GM18870 (cell line): ENCODE measurements at regions not wholly inside any gene's neighbourhood (a gene's known extent, or its start where the extent isn't known, plus 50 kb on each side); places are given as distances from the start of the nearest gene placed in this dataset.
"Not testable (repeated sequence)": the region's sequence is repeated elsewhere in the genome, so short reads cannot be mapped to it uniquely, and the experiment has no call there.

Experiments
- ATAC-seq: cut with Tn5 transposase; IDR thresholded peaks from one replicate; pipeline ENCODE4 v1.9.1; 2021; ENCODE audit warnings: moderate library complexity; ENCODE audit not compliant: unreplicated experiment

DNA sequence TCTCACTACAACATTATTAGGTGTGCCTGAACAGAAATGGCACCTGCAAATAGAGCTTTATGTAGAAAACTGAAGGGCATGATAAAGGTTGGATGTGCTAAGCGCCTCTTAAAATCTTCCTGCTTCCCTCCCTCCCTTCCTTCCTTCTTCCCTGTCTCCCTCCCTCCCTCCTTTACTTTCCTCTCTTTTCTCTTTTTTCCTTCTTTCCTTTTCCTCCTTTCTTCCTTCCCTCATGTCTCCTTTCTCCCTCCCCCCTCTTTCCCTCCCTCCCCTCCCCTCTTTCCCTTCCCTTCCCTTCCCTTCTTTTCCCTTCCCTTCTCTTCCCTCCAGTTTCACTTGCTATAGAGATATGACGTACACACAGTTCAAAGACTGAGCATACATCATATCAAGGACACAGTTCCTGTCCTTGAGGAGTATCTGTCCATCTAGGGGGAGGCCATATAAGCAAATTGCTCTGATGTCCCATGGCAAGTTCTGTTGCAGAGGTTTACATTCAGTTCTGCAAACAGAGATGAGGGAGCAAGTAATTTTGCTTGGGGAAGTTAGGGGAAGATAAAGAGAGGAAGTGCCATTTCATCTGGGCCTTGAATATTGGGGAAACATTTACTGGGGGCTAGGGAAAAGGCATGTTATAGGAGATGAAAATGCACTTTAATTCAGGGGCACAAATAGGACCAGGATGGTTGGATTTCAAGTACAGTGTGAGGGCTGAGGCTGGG is 79.0 kb upstream of the EEF1E1 start:
- no peak for ATAC-seq

DNA sequence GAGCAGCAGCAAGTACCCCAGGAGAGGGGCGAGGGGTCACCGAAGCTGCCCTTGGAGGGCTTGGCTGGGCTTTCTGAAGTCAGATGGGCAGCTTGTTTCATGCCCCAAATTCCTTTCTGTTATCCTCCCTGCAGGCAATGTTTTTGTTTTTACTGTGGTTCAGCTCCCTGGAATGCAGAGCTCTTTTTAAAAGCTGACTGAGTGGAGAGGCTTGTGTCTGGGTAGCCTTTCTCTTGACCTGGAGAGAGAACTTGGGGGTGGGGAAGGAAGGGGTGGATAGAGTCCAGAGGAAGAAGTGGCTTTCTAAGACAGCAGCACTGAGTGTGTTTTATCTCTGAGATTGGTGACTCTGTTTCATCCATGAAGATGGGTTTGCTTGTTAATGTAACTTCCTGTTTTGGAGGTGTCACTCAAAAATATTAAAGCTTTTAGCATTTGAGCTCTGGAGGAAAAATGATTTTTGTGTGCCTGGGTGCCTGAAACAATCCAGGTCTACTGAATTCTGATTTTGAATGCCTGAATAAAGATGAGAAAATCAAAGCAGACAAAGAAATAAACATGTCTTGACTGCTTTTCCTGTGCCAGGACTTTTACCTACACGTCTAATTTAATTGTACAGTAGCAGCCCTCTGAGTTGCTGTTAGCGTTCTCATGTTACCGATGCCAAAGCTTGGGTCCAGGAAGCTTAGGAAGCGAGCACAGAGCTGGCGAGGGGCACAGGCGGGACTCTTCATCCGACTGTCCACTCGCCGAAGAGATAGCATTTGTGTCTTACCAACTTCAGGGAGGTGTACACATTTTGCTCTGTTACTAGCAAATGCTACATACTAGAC is 78.2 kb upstream of the EEF1E1 start:
- no peak for ATAC-seq

DNA sequence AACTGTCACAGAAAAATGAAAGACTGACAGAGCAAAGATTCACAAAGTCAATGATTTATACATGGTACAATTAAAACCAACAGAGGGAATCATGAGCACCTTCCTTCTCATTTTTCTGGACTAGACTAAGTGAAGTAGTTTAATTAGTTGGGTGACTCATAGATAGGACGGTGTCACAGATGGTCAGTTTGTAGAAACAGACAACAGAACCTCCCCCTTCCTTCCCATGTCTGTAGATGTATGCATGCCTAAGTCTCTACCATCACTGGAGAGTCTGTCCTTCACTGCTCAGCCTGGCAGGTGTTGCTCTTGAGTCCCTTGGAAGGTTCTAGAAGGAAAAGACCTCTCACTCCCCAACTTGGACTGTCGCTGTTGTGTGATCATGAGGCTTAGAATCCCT is 75.4 kb upstream of the EEF1E1 start:
- no peak for ATAC-seq

DNA sequence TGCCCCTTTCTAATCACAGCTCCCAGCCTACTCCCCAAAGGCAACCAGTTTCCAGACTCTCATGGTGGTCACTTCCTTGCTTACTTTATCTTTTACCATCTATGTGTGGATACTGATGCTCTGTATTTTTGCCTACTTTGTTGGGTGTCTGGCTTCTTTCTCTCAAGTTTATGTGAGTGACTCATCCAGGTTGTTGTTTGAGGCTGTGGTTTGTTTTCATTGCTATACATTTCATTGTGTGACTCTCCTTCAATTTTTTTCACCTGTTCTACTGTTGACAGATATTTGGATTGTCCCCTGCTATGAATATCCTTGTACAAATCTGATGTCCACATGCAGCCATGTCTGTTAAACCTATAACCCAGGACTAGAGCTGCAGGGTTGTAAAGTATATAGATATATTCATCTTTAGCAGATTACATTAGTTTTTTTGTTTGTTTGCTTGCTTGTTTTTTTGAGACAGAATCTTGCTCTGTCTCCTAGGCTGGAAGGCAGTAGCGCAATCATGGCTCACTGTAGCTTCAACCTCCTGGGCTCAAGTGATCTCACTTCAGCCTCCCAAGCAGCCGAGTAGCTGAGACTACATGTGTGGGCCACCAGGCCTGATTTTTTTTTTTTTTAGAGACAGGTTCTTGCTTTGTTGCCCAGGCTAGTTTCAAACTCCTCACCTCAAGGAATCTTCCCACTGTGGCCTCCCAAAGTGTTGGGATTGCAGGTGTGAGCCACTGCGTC is 72.9 kb upstream of the EEF1E1 start:
- ATAC-seq, result no peak

- ATAC-seq, result no peak
Measured at GRCh38 chr6:8174571-8174970, 72.2 kb upstream of the EEF1E1 start.

DNA sequence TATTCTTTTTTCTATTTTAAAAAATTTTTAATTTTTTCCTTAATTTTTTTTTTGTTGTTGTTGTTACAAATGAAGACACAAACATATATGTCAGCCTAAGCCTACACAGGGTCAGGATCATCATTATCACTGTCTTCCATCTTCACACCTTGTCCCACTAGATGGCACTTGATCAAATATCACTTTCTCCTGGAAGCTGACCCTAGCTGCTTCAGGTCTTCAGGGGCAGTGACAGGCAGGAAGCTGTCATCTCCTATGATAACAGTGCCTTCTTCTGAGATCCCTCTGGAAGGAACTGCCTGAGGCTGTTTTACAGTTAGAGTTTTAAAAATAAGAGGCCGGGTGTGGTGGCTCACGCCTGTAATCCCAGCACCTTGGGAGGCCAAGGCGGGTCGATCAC is 70.2 kb upstream of the EEF1E1 start:
- no peak for ATAC-seq

DNA sequence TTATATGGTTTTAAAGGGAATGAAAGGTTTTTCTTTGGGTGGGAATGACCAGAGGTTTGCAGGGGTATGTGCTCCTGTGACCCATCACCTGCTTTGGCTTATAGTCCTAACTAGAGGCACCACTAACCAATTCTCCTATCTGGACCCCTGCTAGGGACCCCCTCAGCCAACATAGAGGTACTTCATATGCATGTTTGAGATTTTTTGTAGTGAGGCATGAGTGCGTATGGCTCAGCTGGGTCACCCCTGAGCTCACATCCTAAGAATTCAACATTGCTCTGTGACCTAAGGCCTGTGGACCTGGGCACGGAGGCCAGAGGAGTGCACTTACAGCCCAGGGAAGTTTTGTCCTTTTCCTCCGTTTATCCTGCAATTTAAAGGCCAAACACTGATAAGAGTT is 68.4 kb upstream of the EEF1E1 start:
- ATAC-seq, result no peak

DNA sequence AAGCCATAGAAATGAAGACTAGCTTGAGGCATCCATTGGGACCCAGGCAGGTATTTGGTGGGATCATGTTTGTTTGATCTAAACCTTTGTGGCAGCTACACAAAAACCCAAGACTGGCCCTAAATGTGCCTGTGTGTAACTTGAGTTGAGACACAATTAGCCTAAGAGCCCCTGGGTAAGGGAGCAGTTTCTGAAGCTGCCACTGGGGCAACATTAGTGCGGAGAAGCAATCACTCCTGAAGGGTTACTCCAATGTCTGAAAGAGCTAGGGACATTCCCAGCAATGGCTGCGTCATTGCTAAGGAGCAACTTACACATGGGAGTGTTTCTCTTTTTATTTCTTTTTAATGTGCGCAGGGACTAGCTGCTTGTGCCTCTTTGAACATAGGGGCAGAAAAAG is 67.9 kb upstream of the EEF1E1 start:
- ATAC-seq, result no peak

- ATAC-seq, result no peak
Measured at GRCh38 chr6:8166156-8166555, 63.8 kb upstream of the EEF1E1 start.

DNA sequence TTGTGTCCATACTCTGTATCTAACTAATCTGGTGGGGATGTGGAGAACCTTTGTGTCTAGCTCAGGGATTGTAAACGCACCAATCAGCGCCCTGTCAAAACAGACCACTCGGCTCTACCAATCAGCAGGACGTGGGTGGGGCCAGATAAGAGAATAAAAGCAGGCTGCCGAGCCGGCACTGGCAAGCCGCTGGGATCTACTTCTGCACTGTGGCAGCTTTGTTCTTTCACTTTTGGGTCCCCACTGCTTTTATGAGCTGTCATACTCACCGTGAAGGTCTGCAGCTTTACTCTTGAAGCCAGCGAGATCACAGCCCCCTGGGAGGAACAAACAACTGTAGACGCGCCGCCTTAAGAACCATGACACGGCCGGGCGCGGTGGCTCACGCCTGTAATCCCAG is 62.7 kb upstream of the EEF1E1 start:
- ATAC-seq, result not testable (repeated sequence)

GRCh38 chr6:8164281-8164680 is 61.9 kb upstream of the EEF1E1 start:
- not testable (repeated sequence) for ATAC-seq

DNA sequence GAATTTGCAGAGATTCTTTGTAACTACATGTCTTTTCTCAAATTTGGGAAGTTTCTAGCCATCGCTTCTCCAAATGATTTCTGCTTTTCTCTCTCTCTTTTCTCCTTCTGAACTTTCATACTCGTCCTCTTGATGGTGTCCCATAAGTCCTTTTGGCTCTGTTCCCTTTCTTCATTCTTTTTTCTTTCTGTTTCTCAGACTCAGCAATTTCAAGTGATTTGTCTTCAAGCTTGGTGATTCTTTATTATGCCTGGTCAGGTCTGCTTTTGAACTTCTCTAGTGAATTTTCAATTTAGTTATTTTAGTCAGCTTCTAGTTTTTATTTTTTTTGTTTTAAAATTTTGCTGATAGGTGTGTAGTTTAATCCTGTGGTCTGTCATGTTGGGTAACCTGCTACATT is 57.6 kb upstream of the EEF1E1 start:
- ATAC-seq, result no peak

- no peak for ATAC-seq
Measured at GRCh38 chr6:8157839-8158238, 55.5 kb upstream of the EEF1E1 start.

DNA sequence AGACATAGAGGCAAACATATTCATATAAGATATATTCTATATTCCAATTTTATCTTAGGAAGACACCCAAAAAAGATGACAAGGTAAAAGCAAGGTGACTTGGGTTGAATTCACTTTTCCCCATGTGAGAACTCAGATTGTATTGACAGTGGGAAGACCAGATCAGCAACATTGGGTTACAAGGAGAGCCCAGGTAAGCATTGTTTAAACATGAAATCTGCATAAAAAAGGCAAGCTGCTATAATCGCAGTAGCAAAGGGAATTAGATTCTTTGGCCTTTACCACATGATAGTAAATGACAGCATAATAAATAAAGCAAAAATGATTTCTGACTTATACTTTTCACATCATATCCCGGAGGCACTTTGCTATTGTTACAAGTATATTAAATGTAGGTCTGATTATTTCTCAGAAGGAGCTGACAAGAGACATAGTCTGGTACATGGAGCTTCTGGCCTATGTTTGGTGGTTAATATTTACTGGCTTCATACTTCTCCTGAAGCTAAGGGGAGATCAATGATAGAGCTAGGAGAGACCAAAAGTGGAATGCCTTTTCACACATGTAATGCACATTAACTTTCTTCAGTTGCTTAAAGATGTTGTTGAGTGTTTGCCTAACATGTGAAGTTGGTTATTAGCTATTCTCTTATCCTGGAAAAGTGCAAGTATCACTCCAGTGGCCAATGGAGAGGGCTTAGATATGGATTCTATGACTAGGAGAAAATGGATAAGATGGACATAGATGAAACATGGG is 53.1 kb upstream of the EEF1E1 start:
- ATAC-seq, result no peak
